GM18870 (cell line): ENCODE measurements at regions not wholly inside any gene's neighbourhood (a gene's known extent, or its start where the extent isn't known, plus 50 kb on each side); places are given as distances from the start of the nearest gene placed in this dataset.

Experiments
- ATAC-seq: cut with Tn5 transposase; IDR thresholded peaks from one replicate; pipeline ENCODE4 v1.9.1; 2021; ENCODE audit warnings: moderate library complexity; ENCODE audit not compliant: unreplicated experiment

GRCh38 chr3:127461286-127461910, 129.1 kb downstream of the TPRA1 start:
- no peak for ATAC-seq

- no peak for ATAC-seq
These were observed 130.6 kb downstream of the TPRA1 start for GRCh38 chr3:127459891-127460290.

GRCh38 chr3:127458696-127459604, 131.6 kb downstream of the TPRA1 start:
- no peak for ATAC-seq

- ATAC-seq: no peak
These were observed 132.9 kb downstream of the TPRA1 start for GRCh38 chr3:127457546-127458145.

GRCh38 chr3:127457094-127457475, 133.4 kb downstream of the TPRA1 start:
- ATAC-seq: no peak

- ATAC-seq: no peak
These were observed 134.0 kb downstream of the TPRA1 start for GRCh38 chr3:127456471-127457093.

GRCh38 chr3:127455541-127456450, 134.7 kb downstream of the TPRA1 start:
- ATAC-seq: no peak

GRCh38 chr3:127454968-127455367, 135.6 kb downstream of the TPRA1 start:
- no peak for ATAC-seq

GRCh38 chr3:127454051-127454450, 136.5 kb downstream of the TPRA1 start:
- ATAC-seq: no peak

GRCh38 chr3:127452321-127452821, 138.2 kb downstream of the TPRA1 start:
- no peak for ATAC-seq

- no peak for ATAC-seq
These were observed 139.2 kb downstream of the TPRA1 start for GRCh38 chr3:127451321-127451720.

GRCh38 chr3:127450331-127450730, 140.2 kb downstream of the TPRA1 start:
- no peak for ATAC-seq

GRCh38 chr3:127449486-127450212, 140.9 kb downstream of the TPRA1 start:
- ATAC-seq: no peak

GRCh38 chr3:127448671-127449070, 141.9 kb downstream of the TPRA1 start:
- ATAC-seq: no peak

- no peak for ATAC-seq
These were observed 142.4 kb downstream of the TPRA1 start for GRCh38 chr3:127448161-127448561.

GRCh38 chr3:127446756-127447155, 143.8 kb downstream of the TPRA1 start:
- ATAC-seq: no peak

- no peak for ATAC-seq
These were observed 144.8 kb downstream of the TPRA1 start for GRCh38 chr3:127445581-127446343.

- no peak for ATAC-seq
These were observed 145.8 kb downstream of the TPRA1 start for GRCh38 chr3:127444761-127445160.
